ENCODE measurements at regions not wholly inside any gene's neighbourhood (a gene's known extent, or its start where the extent isn't known, plus 50 kb on each side); places are given as distances from the start of the nearest gene placed in this dataset.

GRCh38 chr5:77157732-77158532 lies 52.5 kb upstream of the PDE8B start:
- no peak for DNase-seq (ENCODE audit: low read depth)

GRCh38 chr5:77156379-77156778 lies 54.1 kb upstream of the PDE8B start:
- no peak for DNase-seq (ENCODE audit: low read depth)

GRCh38 chr5:77155179-77155785 lies 55.2 kb upstream of the PDE8B start:
- DNase-seq (ENCODE audit: low read depth): no peak

GRCh38 chr5:77152441-77152840 lies 58.0 kb upstream of the PDE8B start:
- no peak for DNase-seq (ENCODE audit: low read depth)

GRCh38 chr5:77151501-77151900 lies 59.0 kb upstream of the PDE8B start:
- no peak for DNase-seq (ENCODE audit: low read depth)

GRCh38 chr5:77146896-77147295 lies 59.8 kb upstream of the ZBED3 start:
- no peak for DNase-seq (ENCODE audit: low read depth)

GRCh38 chr5:77145666-77146065 lies 58.6 kb upstream of the ZBED3 start:
- DNase-seq (ENCODE audit: low read depth): no peak

- no peak for DNase-seq (ENCODE audit: low read depth)
Measured at GRCh38 chr5:77144837-77145139, 57.7 kb upstream of the ZBED3 start.

GRCh38 chr5:77143998-77144836 lies 57.1 kb upstream of the ZBED3 start:
- DNase-seq (ENCODE audit: low read depth): peak; percentile 10

GRCh38 chr5:77140350-77140749 lies 53.3 kb upstream of the ZBED3 start:
- no peak for DNase-seq (ENCODE audit: low read depth)

GRCh38 chr5:77139001-77139400 lies 51.9 kb upstream of the ZBED3 start:
- no peak for DNase-seq (ENCODE audit: low read depth)

All from activated T-helper 9 cell treated with anti-CD3 and anti-CD28 coated beads, Interleukin-2, amount 50 U/mL, for 16 hours (primary cell).